Mucosa of rectum (tissue), 2 donors: ENCODE measurements at regions not wholly inside any gene's neighbourhood (a gene's known extent, or its start where the extent isn't known, plus 50 kb on each side); places are given as distances from the start of the nearest gene placed in this dataset.
"Not testable (repeated sequence)": the region's sequence is repeated elsewhere in the genome, so short reads cannot be mapped to it uniquely, and the experiment has no call there.

Source experiments
- H3K27ac ChIP-seq, 2 donors: one replicate each; pipeline ENCODE4 v1.7.0; 2013; ENCODE audit warnings: inconsistent platforms in 2 of 2, low read depth in 2 of 2, low read length in 2 of 2
- H3K27me3 ChIP-seq, 2 donors: one replicate each; pipeline ENCODE4 v1.7.0; 2013; ENCODE audit warnings: low read length in 2 of 2; ENCODE audit not compliant: control insufficient read depth in 2 of 2, insufficient read depth in 2 of 2
- H3K36me3 ChIP-seq, 2 donors: one replicate each; pipeline ENCODE4 v1.7.0; 2013; ENCODE audit warnings: low read length in 2 of 2; ENCODE audit not compliant: control insufficient read depth in 2 of 2, insufficient read depth in 2 of 2
- H3K4me1 ChIP-seq, 2 donors: one replicate each; pipeline ENCODE4 v1.7.0; 2013; ENCODE audit warnings: low read length in 2 of 2, mild to moderate bottlenecking in 1 of 2; ENCODE audit not compliant: control insufficient read depth in 2 of 2, insufficient read depth in 2 of 2
- H3K4me3 ChIP-seq, 2 donors: one replicate each; pipeline ENCODE4 v1.7.0; 2013; ENCODE audit warnings: low read length in 2 of 2
- H3K9ac ChIP-seq, 2 donors: one replicate each; pipeline ENCODE4 v1.7.0; 2013; ENCODE audit warnings: low read length in 2 of 2, low read depth in 1 of 2, mild to moderate bottlenecking in 1 of 2
- H3K9me3 ChIP-seq, 2 donors: one replicate each; pipeline ENCODE4 v1.7.0; 2013; ENCODE audit warnings: low read length in 2 of 2; ENCODE audit not compliant: control insufficient read depth in 2 of 2
- donor health status: healthy.
- donor health status: Normal muscosa, but diverticular disease.

GRCh38 chr3:901953-902778 is 190.7 kb upstream of the CNTN6 start:
- H3K4me3 ChIP-seq, result no peak overlapping the region
- no peaks in the 10 kb centered on the region for H3K4me1 ChIP-seq

DNA sequence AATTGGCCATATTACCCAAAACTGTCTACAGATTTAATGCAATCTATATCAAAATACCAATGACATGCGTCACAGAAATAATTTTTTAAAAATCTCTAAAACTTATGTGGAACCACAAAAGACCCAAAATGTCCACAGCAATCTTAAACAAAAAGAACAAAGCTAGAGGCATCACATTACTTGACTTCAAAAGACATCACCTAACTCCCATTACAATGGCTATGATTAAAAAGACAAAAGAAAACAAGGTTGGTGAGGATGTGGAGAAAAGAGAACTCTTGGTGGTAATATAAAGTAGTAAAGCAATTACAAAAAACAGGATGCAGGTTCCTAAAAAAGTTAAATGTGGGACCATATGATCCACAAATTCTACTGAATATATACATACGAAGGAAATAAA is 187.6 kb upstream of the CNTN6 start:
- H3K9me3 ChIP-seq, result peaks cover 0 to 7% of the 10 kb centered on the region in 2 donors
- H3K27me3 ChIP-seq, result no peaks in the 10 kb centered on the region
- no peaks in the 10 kb centered on the region for H3K36me3 ChIP-seq
- H3K27ac ChIP-seq, result no peak overlapping the region
- no peak overlapping the region for H3K4me3 ChIP-seq
- H3K4me1 ChIP-seq, result no peaks in the 10 kb centered on the region
- no peak overlapping the region for H3K9ac ChIP-seq

More at GRCh38 chr3:901953-902778, 190.7 kb upstream of the CNTN6 start:
- H3K36me3 ChIP-seq, result no peaks in the 10 kb centered on the region
- H3K9ac ChIP-seq, result no peak overlapping the region
- no peaks in the 10 kb centered on the region for H3K27me3 ChIP-seq
- H3K27ac ChIP-seq, result no peak overlapping the region
- H3K9me3 ChIP-seq, result peaks cover 0 to 7% of the 10 kb centered on the region in 2 donors

DNA sequence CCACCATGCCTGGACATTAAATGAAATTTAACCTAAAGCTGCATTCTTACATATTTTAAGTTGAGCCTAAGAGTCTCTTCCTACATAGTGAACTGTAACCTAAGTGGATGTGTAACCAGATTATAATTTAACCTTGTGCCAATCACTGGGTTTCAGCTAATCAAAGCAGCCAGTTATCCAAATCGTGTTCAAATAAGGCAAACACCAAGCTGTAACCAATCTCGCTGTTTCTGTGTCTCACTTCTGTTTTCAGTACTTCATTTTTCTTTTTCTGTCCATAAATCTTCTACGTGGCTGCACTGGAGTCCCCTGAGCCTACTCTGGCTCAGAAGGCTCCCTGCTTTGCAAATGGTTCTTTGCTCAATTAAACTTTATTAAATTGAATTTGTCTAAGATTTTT is 186.1 kb upstream of the CNTN6 start:
- Histone ChIP-seq H3K4me1 (no peaks in the 10 kb centered on the region), H3K36me3 (no peaks in the 10 kb centered on the region), H3K27ac (no peak overlapping the region), H3K9me3 (no peaks in the 10 kb centered on the region), H3K9ac (no peak overlapping the region), H3K27me3 (no peaks in the 10 kb centered on the region), H3K4me3 (no peak overlapping the region)

GRCh38 chr3:908839-909238 is 184.0 kb upstream of the CNTN6 start:
- Histone ChIP-seq H3K9me3 (no peaks in the 10 kb centered on the region), H3K4me3 (no peak overlapping the region), H3K36me3 (no peaks in the 10 kb centered on the region), H3K27ac (no peak overlapping the region), H3K4me1 (no peaks in the 10 kb centered on the region), H3K27me3 (no peaks in the 10 kb centered on the region), H3K9ac (no peak overlapping the region)

GRCh38 chr3:912717-913116 is 180.1 kb upstream of the CNTN6 start:
- not testable (repeated sequence) for H3K36me3 ChIP-seq, H3K4me3 ChIP-seq, H3K9me3 ChIP-seq, H3K4me1 ChIP-seq, H3K9ac ChIP-seq, H3K27me3 ChIP-seq, H3K27ac ChIP-seq

GRCh38 chr3:923161-923910 is 169.5 kb upstream of the CNTN6 start:
- Histone ChIP-seq H3K27me3 (no peaks in the 10 kb centered on the region), H3K9me3 (no peaks in the 10 kb centered on the region), H3K4me3 (no peak overlapping the region), H3K4me1 (no peaks in the 10 kb centered on the region), H3K27ac (no peak overlapping the region), H3K9ac (no peak overlapping the region), H3K36me3 (no peaks in the 10 kb centered on the region)

- Histone ChIP-seq H3K9ac (no peak overlapping the region), H3K9me3 (no peaks in the 10 kb centered on the region), H3K27ac (no peak overlapping the region), H3K27me3 (no peaks in the 10 kb centered on the region), H3K4me3 (no peak overlapping the region), H3K4me1 (no peaks in the 10 kb centered on the region), H3K36me3 (no peaks in the 10 kb centered on the region)
Measured at GRCh38 chr3:930866-931265, 162.0 kb upstream of the CNTN6 start.

DNA sequence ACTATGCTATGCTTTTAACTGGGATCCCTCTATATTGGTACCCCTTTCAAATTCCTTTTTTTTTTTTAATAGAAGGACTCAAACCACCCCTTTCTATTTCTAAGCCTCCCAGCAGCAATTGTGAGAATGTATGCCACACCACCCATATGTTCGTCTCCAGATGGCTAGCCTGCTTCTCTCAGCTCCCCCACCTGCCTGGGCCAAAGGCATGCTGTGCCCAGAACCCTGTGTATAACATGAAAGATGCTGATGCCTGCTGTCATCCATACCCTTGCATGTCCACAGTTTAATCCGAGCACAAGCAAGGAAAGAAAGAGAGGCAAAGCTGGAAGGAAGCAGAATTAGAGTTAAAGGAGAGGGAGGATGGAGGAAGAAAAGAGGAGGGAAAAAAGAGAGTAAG is 159.5 kb upstream of the CNTN6 start:
- no peak overlapping the region for H3K27ac ChIP-seq
- no peak overlapping the region for H3K4me3 ChIP-seq
- H3K36me3 ChIP-seq, result no peaks in the 10 kb centered on the region
- H3K4me1 ChIP-seq, result no peaks in the 10 kb centered on the region
- H3K27me3 ChIP-seq, result no peaks in the 10 kb centered on the region
- H3K9me3 ChIP-seq, result no peaks in the 10 kb centered on the region
- H3K9ac ChIP-seq, result no peak overlapping the region

DNA sequence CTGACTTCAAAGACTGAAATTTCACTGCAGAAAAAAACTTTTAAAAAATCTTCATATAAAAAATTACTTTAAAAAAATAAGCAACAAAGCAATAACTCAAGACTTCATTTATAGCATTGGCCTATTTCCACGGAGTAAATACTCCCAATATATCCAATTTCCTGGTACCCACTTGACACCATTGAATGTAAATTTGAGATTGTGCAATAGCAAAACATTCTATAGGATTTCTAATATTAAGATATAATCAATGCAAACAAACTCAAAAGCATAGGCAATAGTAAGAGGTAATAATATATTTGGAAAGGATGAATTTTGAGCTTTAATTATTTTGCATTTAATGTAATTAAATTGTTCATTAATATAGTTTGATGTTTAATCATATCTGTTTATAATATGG is 148.0 kb upstream of the CNTN6 start:
- Histone ChIP-seq H3K27me3 (no peaks in the 10 kb centered on the region), H3K4me3 (no peak overlapping the region), H3K36me3 (no peaks in the 10 kb centered on the region), H3K4me1 (no peaks in the 10 kb centered on the region), H3K27ac (no peak overlapping the region), H3K9me3 (no peaks in the 10 kb centered on the region), H3K9ac (no peak overlapping the region)

DNA sequence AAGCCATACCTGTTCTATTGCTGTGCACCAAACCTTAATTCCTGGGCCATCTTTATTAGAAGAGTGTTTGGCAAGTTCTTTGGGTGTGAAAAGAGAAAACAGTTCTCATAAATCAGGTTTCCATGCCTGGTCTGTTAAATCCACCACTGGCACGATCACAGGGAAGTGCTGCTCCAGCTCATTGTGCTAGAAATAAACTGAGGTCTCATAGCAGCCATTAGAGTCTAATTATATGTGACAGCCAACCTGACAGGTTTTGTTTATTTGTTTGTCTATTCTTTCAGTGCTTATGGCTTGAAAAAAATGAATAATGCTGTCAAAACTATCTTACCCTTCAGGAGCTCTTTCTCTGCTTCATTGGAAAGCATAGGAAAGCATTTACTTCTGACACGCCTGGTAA is 147.1 kb upstream of the CNTN6 start:
- no peak overlapping the region for H3K27ac ChIP-seq
- no peak overlapping the region for H3K9ac ChIP-seq
- no peak overlapping the region for H3K4me3 ChIP-seq
- no peaks in the 10 kb centered on the region for H3K4me1 ChIP-seq
- H3K36me3 ChIP-seq, result no peaks in the 10 kb centered on the region
- no peaks in the 10 kb centered on the region for H3K9me3 ChIP-seq
- no peaks in the 10 kb centered on the region for H3K27me3 ChIP-seq
